Stimulated activated CD8-positive, alpha-beta memory T cell treated with anti-CD3 and anti-CD28 coated beads, Interleukin-4, amount 100 ng/mL, for 4 hours (primary cell): ENCODE measurements at regions not wholly inside any gene's neighbourhood (a gene's known extent, or its start where the extent isn't known, plus 50 kb on each side); places are given as distances from the start of the nearest gene placed in this dataset.

Experiments
- DNase-seq, 2 donors: peaks; one replicate each; pipeline ENCODE4 v3.0.0-alpha.2; 2020; ENCODE audit warnings: low read depth in 2 of 2, low spot score in 1 of 2

- no peak for DNase-seq
Observed at GRCh38 chr11:87972133-87972532, 203.1 kb downstream of the RAB38 start.

GRCh38 chr11:87971354-87971753 lies 203.9 kb downstream of the RAB38 start:
- no peak for DNase-seq

GRCh38 chr11:87970762-87971161 lies 204.5 kb downstream of the RAB38 start:
- DNase-seq: no peak

- DNase-seq: no peak
Observed at GRCh38 chr11:87967459-87967858, 207.8 kb downstream of the RAB38 start.

- no peak for DNase-seq
Observed at GRCh38 chr11:87966694-87967093, 208.5 kb downstream of the RAB38 start.

GRCh38 chr11:87966216-87966615 lies 209.0 kb downstream of the RAB38 start:
- DNase-seq: no peak

- no peak for DNase-seq
Observed at GRCh38 chr11:87961606-87962005, 213.6 kb downstream of the RAB38 start.

- no peak for DNase-seq
Observed at GRCh38 chr11:87957961-87958360, 217.3 kb downstream of the RAB38 start.

GRCh38 chr11:87954476-87954875 lies 220.8 kb downstream of the RAB38 start:
- DNase-seq: no peak

- DNase-seq: no peak
Observed at GRCh38 chr11:87942786-87943185, 232.5 kb downstream of the RAB38 start.

- no peak for DNase-seq
Observed at GRCh38 chr11:87934182-87934581, 241.1 kb downstream of the RAB38 start.

GRCh38 chr11:87926250-87926970 lies 248.8 kb downstream of the RAB38 start:
- DNase-seq: no peak

GRCh38 chr11:87924125-87924524 lies 251.1 kb downstream of the RAB38 start:
- no peak for DNase-seq

GRCh38 chr11:87917111-87917510 lies 258.1 kb downstream of the RAB38 start:
- DNase-seq: no peak

- DNase-seq: no peak
Observed at GRCh38 chr11:87909178-87909577, 266.1 kb downstream of the RAB38 start.

- no peak for DNase-seq
Observed at GRCh38 chr11:87908086-87908485, 267.2 kb downstream of the RAB38 start.

GRCh38 chr11:87903345-87903744 lies 271.9 kb downstream of the RAB38 start:
- no peak for DNase-seq

- DNase-seq: no peak
Observed at GRCh38 chr11:87901341-87901740, 273.9 kb downstream of the RAB38 start.

GRCh38 chr11:87897921-87898320 lies 277.3 kb downstream of the RAB38 start:
- DNase-seq: no peak

GRCh38 chr11:87897071-87897470 lies 278.2 kb downstream of the RAB38 start:
- DNase-seq: no peak

GRCh38 chr11:87894961-87895360 lies 280.3 kb downstream of the RAB38 start:
- no peak for DNase-seq

GRCh38 chr11:87892291-87892690 lies 283.0 kb downstream of the RAB38 start:
- no peak for DNase-seq

GRCh38 chr11:87889126-87889525 lies 286.1 kb downstream of the RAB38 start:
- DNase-seq: no peak
